GM20431 (cell line): ENCODE measurements at regions not wholly inside any gene's neighbourhood (a gene's known extent, or its start where the extent isn't known, plus 50 kb on each side); places are given as distances from the start of the nearest gene placed in this dataset.

Experiments
- in situ Hi-C: fragments of 300-500 bp; cut with MseI, MboI; formaldehyde crosslinking; loops from one replicate; pipeline ENCODE4 v1.15.0; 2020; ENCODE audit warnings: low sequenced_read_pairs; ENCODE audit not compliant: unreplicated experiment

GRCh38 chr3:194067949-194068362, 68.0 kb upstream of the HES1 start:
- in situ Hi-C loops: no loop called here

- in situ Hi-C loops: no loop called here
These were observed 66.3 kb upstream of the HES1 start for GRCh38 chr3:194069421-194070219.

GRCh38 chr3:194070220-194070633, 65.7 kb upstream of the HES1 start:
- in situ Hi-C loops: no loop called here

GRCh38 chr3:194070634-194071409, 65.1 kb upstream of the HES1 start:
- in situ Hi-C loops: no loop called here

- in situ Hi-C loops: no loop called here
These were observed 63.9 kb upstream of the HES1 start for GRCh38 chr3:194072097-194072428.

- in situ Hi-C loops: no loop called here
These were observed 63.2 kb upstream of the HES1 start for GRCh38 chr3:194072691-194073279.

GRCh38 chr3:194073926-194074325, 62.0 kb upstream of the HES1 start:
- in situ Hi-C loops: no loop called here

GRCh38 chr3:194075088-194075615, 60.8 kb upstream of the HES1 start:
- in situ Hi-C loops: no loop called here

GRCh38 chr3:194075802-194076460, 60.0 kb upstream of the HES1 start:
- in situ Hi-C loops: no loop called here

- in situ Hi-C loops: no loop called here
These were observed 59.5 kb upstream of the HES1 start for GRCh38 chr3:194076475-194076874.

- in situ Hi-C loops: no loop called here
These were observed 58.3 kb upstream of the HES1 start for GRCh38 chr3:194077602-194078001.

GRCh38 chr3:194078045-194078821, 57.7 kb upstream of the HES1 start:
- in situ Hi-C loops: no loop called here

GRCh38 chr3:194079702-194080172, 56.2 kb upstream of the HES1 start:
- in situ Hi-C loops: no loop called here

GRCh38 chr3:194080436-194080835, 55.5 kb upstream of the HES1 start:
- in situ Hi-C loops: no loop called here

- in situ Hi-C loops: no loop called here
These were observed 54.8 kb upstream of the HES1 start for GRCh38 chr3:194080913-194081800.

GRCh38 chr3:194081826-194082225, 54.1 kb upstream of the HES1 start:
- in situ Hi-C loops: no loop called here

- in situ Hi-C loops: no loop called here
These were observed 53.0 kb upstream of the HES1 start for GRCh38 chr3:194082743-194083636.
